ENCODE measurements at regions not wholly inside any gene's neighbourhood (a gene's known extent, or its start where the extent isn't known, plus 50 kb on each side); places are given as distances from the start of the nearest gene placed in this dataset.

DNA sequence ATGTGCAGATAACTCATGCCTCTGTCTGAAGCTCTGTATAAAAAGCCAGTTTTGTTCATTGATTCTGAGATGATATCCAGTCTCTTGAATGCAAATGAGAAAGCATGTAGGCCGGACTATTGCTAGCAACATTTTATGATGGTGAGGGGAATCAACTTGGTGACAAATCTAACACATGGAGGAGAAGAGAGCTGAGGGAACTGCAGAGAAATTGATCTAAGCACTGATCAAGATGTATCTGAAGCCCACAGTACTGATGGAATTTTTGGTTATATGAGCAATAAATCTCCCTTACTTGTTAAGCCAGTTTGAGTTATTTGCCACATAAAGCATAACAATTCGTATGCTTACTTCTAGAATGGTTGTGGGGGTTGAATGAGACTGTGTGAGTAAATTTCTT, 295.6 kb upstream of the DDHD1 start:
- FAIRE-seq (no peak), DNase-seq (ENCODE audit: low read depth, low spot score) (no peak)
- Histone ChIP-seq H3K79me2 (ENCODE audit: control insufficient read depth, insufficient read depth, low read length) (no peaks in the 10 kb centered on the region), H3K9ac (ENCODE audit: control insufficient read depth, extremely low read depth, insufficient read depth, low read length) (no peak overlapping the region), H3K4me1 (ENCODE audit: control insufficient read depth, extremely low read depth, insufficient read depth, low read length) (no peaks in the 10 kb centered on the region), H4K20me1 (ENCODE audit: control insufficient read depth, extremely low read depth, insufficient read depth, low read length) (no peaks in the 10 kb centered on the region), H3K9me1 (ENCODE audit: control insufficient read depth, extremely low read depth, insufficient read depth, low read length) (no peaks in the 10 kb centered on the region), H3K9me3 (ENCODE audit: control insufficient read depth, low read depth, low read length) (no peaks in the 10 kb centered on the region), H3K27me3 (ENCODE audit: control insufficient read depth, extremely low read depth, insufficient read depth, low read length) (no peaks in the 10 kb centered on the region), H3K4me3 (ENCODE audit: control insufficient read depth in 2 of 3, extremely low read depth in 1 of 3, insufficient read depth in 2 of 3, low read depth in 1 of 3, low read length in 3 of 3) (no peak overlapping the region), H3K27ac (ENCODE audit: control insufficient read depth, insufficient read depth, low read length) (no peak overlapping the region), H2AFZ (ENCODE audit: control insufficient read depth, low read length) (no peak overlapping the region), H3K36me3 (ENCODE audit: control insufficient read depth in 2 of 2, extremely low read depth in 1 of 2, insufficient read depth in 2 of 2, low read length in 2 of 2) (no peaks in the 10 kb centered on the region), H3K4me2 (ENCODE audit: control insufficient read depth, extremely low read depth, insufficient read depth, low read depth, low read length) (no peak overlapping the region)
- TF ChIP-seq EZH2 (IDR thresholded peaks at IDR 0.05; ENCODE audit: low read length), result no peak
- TF ChIP-seq, protein P1, sequence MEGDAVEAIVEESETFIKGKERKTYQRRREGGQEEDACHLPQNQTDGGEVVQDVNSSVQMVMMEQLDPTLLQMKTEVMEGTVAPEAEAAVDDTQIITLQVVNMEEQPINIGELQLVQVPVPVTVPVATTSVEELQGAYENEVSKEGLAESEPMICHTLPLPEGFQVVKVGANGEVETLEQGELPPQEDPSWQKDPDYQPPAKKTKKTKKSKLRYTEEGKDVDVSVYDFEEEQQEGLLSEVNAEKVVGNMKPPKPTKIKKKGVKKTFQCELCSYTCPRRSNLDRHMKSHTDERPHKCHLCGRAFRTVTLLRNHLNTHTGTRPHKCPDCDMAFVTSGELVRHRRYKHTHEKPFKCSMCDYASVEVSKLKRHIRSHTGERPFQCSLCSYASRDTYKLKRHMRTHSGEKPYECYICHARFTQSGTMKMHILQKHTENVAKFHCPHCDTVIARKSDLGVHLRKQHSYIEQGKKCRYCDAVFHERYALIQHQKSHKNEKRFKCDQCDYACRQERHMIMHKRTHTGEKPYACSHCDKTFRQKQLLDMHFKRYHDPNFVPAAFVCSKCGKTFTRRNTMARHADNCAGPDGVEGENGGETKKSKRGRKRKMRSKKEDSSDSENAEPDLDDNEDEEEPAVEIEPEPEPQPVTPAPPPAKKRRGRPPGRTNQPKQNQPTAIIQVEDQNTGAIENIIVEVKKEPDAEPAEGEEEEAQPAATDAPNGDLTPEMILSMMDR (optimal IDR thresholded peaks at IDR 0.05 in 1 of 3, IDR thresholded peaks at IDR 0.05 in 1 of 3, conservative IDR thresholded peaks at IDR 0.05 in 1 of 3; ENCODE audit: extremely low read depth in 1 of 3, insufficient read depth in 2 of 3, low read length in 3 of 3), result no peak
- dilution Hi-C loops (cut with MboI; ENCODE audit: extremely low pct_ligation_motif_present, low sequenced_read_pairs), result no loop called here

DNA sequence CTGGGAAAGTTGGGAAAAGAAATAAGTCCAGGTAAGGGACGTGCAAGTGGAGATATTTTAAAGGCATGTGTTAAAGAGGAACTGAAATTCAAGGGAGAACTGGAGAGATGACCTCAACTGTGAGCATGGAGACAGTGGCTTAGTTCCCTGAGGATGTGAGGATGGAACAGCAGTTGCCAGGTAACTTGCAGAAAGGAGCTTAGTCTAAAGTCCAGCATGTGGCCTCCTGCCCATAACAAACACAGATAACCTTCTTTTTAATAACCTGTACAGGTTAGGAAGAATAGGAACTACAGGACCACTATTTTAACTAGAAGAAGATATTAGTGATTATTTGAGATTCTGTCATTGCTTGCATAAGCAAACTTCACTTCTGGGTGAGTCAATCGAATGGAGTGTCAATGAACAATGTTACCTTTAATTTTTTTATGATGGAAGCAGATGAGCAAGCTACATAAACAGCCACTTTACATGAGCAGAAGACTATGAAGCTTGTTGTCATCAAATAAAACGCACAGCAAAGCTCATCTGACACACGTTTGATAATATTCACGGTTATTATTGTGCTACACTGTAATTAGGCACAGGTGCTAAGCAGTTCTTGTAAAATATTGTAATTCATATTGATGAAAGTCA, 291.7 kb upstream of the DDHD1 start:
- no peaks in the 10 kb centered on the region for H3K9me1 ChIP-seq (ENCODE audit: control insufficient read depth, extremely low read depth, insufficient read depth, low read length)
- DNase-seq (ENCODE audit: low read depth, low spot score), result no peak
- no peak overlapping the region for H3K4me2 ChIP-seq (ENCODE audit: control insufficient read depth, extremely low read depth, insufficient read depth, low read depth, low read length)
- no peak overlapping the region for H2AFZ ChIP-seq (ENCODE audit: control insufficient read depth, low read length)
- H3K79me2 ChIP-seq (ENCODE audit: control insufficient read depth, insufficient read depth, low read length), result no peaks in the 10 kb centered on the region
- H3K9ac ChIP-seq (ENCODE audit: control insufficient read depth, extremely low read depth, insufficient read depth, low read length), result no peak overlapping the region
- dilution Hi-C loops (cut with MboI; ENCODE audit: extremely low pct_ligation_motif_present, low sequenced_read_pairs), result no loop called here
- no peaks in the 10 kb centered on the region for H3K27me3 ChIP-seq (ENCODE audit: control insufficient read depth, extremely low read depth, insufficient read depth, low read length)
- no peaks in the 10 kb centered on the region for H3K4me1 ChIP-seq (ENCODE audit: control insufficient read depth, extremely low read depth, insufficient read depth, low read length)
- no peak for TF ChIP-seq EZH2 (IDR thresholded peaks at IDR 0.05; ENCODE audit: low read length)
- TF ChIP-seq, protein P1 (optimal IDR thresholded peaks at IDR 0.05 in 1 of 3, IDR thresholded peaks at IDR 0.05 in 1 of 3, conservative IDR thresholded peaks at IDR 0.05 in 1 of 3; ENCODE audit: extremely low read depth in 1 of 3, insufficient read depth in 2 of 3, low read length in 3 of 3), result no peak
- H3K36me3 ChIP-seq (ENCODE audit: control insufficient read depth in 2 of 2, extremely low read depth in 1 of 2, insufficient read depth in 2 of 2, low read length in 2 of 2), result no peaks in the 10 kb centered on the region
- no peaks in the 10 kb centered on the region for H3K9me3 ChIP-seq (ENCODE audit: control insufficient read depth, low read depth, low read length)
- no peak overlapping the region for H3K27ac ChIP-seq (ENCODE audit: control insufficient read depth, insufficient read depth, low read length)
- no peak for FAIRE-seq
- H4K20me1 ChIP-seq (ENCODE audit: control insufficient read depth, extremely low read depth, insufficient read depth, low read length), result no peaks in the 10 kb centered on the region
- H3K4me3 ChIP-seq (ENCODE audit: control insufficient read depth in 2 of 3, extremely low read depth in 1 of 3, insufficient read depth in 2 of 3, low read depth in 1 of 3, low read length in 3 of 3), result no peak overlapping the region

All from keratinocyte (primary cell).